ENCODE measurements at regions not wholly inside any gene's neighbourhood (a gene's known extent, or its start where the extent isn't known, plus 50 kb on each side); places are given as distances from the start of the nearest gene placed in this dataset.

- DNase-seq (no peak), ATAC-seq (no peak)
- Histone ChIP-seq H3K36me3 (ENCODE audit: insufficient read depth in 1 of 2, low read depth in 1 of 2) (no peaks in the 10 kb centered on the region), H3K4me3 (no peak overlapping the region), H3K9me3 (no peaks in the 10 kb centered on the region), H3K27ac (no peak overlapping the region), H3K27me3 (ENCODE audit: insufficient read depth in 3 of 3, low read length in 2 of 3) (no peaks in the 10 kb centered on the region), H3K4me1 (no peaks in the 10 kb centered on the region)
- intact Hi-C loops (cut with DNase I): loop anchor here in 1 of 2 donors (5.0 kb wide), 1 partner anchor 1259 kb away; no protein-coding TSS in a partner anchor
- TF ChIP-seq CTCF (IDR thresholded peaks at IDR 0.05): no peak
- WGBS, 3 donors: 66 to 69% (median 66%) methylated on average over 3 of the region's 3 CpGs
Observed at GRCh38 chr10:52615756-52616394, 156.7 kb downstream of the MBL2 start.

GRCh38 chr10:52616395-52616764 is 156.2 kb downstream of the MBL2 start:
- WGBS, 3 donors: 47 to 92% (median 88%) methylated on average over 1 of the region's 1 CpG
- DNase-seq: no peak
- no peak overlapping the region for H3K27ac ChIP-seq
- no peaks in the 10 kb centered on the region for H3K36me3 ChIP-seq (ENCODE audit: insufficient read depth in 1 of 2, low read depth in 1 of 2)
- intact Hi-C loops (cut with DNase I): loop anchor here in 1 of 2 donors (5.0 kb wide), 1 partner anchor 1259 kb away; no protein-coding TSS in a partner anchor
- ATAC-seq: no peak
- H3K27me3 ChIP-seq (ENCODE audit: insufficient read depth in 3 of 3, low read length in 2 of 3): no peaks in the 10 kb centered on the region
- no peaks in the 10 kb centered on the region for H3K4me1 ChIP-seq
- no peaks in the 10 kb centered on the region for H3K9me3 ChIP-seq
- no peak overlapping the region for H3K4me3 ChIP-seq
- no peak for TF ChIP-seq CTCF (IDR thresholded peaks at IDR 0.05)

DNA sequence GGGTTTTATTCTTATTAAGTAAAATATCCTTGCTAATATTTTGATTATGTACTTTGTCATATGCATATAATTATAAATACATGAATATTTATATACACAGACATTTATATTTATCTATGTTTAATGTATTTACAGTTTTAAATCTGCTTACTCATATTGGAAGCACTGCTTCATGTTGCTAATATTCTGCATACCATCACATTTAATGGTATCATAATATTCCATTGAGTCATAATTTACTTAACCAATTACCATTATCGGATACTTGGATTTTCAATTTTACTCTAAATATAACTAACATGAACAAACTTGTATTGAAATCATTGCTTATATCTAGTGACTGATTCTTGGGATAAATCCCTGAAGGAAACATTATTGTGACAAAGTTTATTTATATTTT is 155.2 kb downstream of the MBL2 start:
- H3K27me3 ChIP-seq (ENCODE audit: insufficient read depth in 3 of 3, low read length in 2 of 3): no peaks in the 10 kb centered on the region

DNA sequence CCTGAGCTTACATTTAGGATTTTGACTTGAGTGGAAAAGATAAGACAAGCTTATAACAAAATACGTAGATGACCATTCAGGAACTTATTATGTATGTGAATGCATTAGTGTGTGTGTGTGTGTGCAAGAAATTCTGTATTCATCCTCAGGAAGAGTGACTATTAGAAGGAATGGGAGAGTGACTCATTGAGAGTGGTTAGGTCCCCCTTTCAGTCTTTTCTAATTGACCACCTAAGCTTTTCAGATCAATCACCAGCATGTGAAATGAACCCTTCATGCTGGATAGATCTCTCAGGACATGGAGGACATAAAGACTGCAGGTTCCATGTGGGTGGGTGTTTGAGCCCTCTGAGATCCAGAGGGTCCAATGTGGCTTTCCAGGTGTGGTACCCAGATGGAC is 153.5 kb downstream of the MBL2 start:
- 90 to 95% (median 95%) methylated on average over 1 of the region's 1 CpG for WGBS, 3 donors

More for the DNA sequence above, 155.2 kb downstream of the MBL2 start:
- Histone ChIP-seq H3K9me3 (no peaks in the 10 kb centered on the region), H3K4me1 (no peaks in the 10 kb centered on the region), H3K4me3 (no peak overlapping the region), H3K36me3 (ENCODE audit: insufficient read depth in 1 of 2, low read depth in 1 of 2) (no peaks in the 10 kb centered on the region), H3K27ac (no peak overlapping the region)
- no peak for TF ChIP-seq CTCF (IDR thresholded peaks at IDR 0.05)
- WGBS, 3 donors: 79 to 94% (median 83%) methylated on average over 1 of the region's 1 CpG
- ATAC-seq (no peak), DNase-seq (no peak)
- intact Hi-C loops (cut with DNase I): loop anchor here in 1 of 2 donors (5.0 kb wide), 1 partner anchor 1260 kb away; no protein-coding TSS in a partner anchor

More for the DNA sequence above, 153.5 kb downstream of the MBL2 start:
- ATAC-seq: no peak
- no peak for DNase-seq
- Histone ChIP-seq H3K27ac (no peak overlapping the region), H3K27me3 (ENCODE audit: insufficient read depth in 3 of 3, low read length in 2 of 3) (peaks cover 0 to 2% (median 0%) of the 10 kb centered on the region in 3 donors), H3K4me1 (no peaks in the 10 kb centered on the region), H3K4me3 (no peak overlapping the region), H3K9me3 (no peaks in the 10 kb centered on the region), H3K36me3 (ENCODE audit: insufficient read depth in 1 of 2, low read depth in 1 of 2) (no peaks in the 10 kb centered on the region)
- TF ChIP-seq CTCF (IDR thresholded peaks at IDR 0.05): no peak
- intact Hi-C loops (cut with DNase I): loop anchor here in 1 of 2 donors (5.0 kb wide), 1 partner anchor 1262 kb away; no protein-coding TSS in a partner anchor
